ENCODE measurements at regions not wholly inside any gene's neighbourhood (a gene's known extent, or its start where the extent isn't known, plus 50 kb on each side); places are given as distances from the start of the nearest gene placed in this dataset.
A peak's percentile ranks its signal among the peaks of the same experiment; 100 is the strongest.
"Not testable (repeated sequence)": the region's sequence is repeated elsewhere in the genome, so short reads cannot be mapped to it uniquely, and the experiment has no call there.

DNA sequence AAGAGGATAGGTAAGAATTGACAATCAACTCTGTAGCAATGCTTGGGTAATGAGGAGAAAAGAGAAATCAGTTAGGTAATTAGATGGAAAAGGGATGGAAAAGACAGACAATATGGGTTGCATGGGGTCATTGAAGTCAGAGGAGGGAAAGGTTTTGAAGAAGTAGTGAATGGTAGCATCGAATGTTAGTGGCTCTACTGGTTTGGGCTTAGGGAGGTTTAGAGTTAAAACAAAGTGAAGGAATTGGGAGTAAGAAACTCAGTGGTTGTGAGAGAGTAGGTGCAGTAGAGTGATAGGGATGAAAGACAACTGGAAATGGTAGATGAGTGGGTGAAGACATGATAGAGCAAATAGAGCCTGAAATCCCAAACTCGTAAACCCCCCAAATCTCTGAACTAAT is 140.1 kb upstream of the ZFP64 start:
- DNase-seq (ENCODE audit: low read depth in 2 of 2, low spot score in 1 of 2), result no peak

DNA sequence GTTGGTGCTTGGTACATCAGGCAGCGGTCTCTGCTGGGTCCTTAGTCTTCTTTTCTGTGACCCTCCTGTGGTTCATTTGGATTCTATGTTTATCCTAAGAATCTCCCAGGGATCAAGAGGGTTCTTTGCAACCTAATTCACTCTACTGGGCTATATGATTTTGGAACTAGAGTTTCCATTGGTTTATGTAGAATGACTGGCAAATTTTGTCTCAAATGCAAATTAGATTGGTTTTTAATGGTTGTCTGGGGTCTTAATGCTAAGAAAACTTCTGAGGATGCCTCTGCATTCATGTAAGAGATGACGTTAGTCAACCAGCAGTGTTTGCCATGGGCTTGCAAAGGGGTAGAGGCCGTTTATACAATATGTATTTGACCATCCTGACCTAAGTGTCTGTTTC is 129.8 kb upstream of the ZFP64 start:
- no peak for DNase-seq (ENCODE audit: low read depth in 2 of 2, low spot score in 1 of 2)

DNA sequence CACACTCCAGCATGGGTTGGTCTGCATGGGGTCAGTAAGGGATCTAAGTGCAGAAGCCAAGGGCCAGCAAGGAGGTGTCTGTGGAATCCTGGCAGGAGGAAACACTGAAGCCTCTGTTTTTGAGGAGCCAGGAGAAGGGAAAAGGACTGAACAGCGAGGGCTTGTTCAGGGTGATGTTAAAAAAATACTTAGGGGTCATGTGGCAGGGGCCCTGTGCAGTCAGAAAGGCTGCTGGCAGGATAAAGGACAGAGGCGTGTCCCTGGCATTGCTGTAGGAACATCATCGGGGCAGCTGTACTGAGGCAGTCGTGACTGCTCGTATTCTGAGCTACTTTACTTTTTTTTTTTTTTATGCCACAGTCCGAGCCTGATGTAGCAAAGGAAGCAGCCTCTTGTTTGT is 127.1 kb upstream of the ZFP64 start:
- DNase-seq (ENCODE audit: low read depth in 2 of 2, low spot score in 1 of 2), result no peak

GRCh38 chr20:52313341-52313963 is 121.9 kb upstream of the ZFP64 start:
- DNase-seq (ENCODE audit: low read depth in 2 of 2, low spot score in 1 of 2), result no peak

DNA sequence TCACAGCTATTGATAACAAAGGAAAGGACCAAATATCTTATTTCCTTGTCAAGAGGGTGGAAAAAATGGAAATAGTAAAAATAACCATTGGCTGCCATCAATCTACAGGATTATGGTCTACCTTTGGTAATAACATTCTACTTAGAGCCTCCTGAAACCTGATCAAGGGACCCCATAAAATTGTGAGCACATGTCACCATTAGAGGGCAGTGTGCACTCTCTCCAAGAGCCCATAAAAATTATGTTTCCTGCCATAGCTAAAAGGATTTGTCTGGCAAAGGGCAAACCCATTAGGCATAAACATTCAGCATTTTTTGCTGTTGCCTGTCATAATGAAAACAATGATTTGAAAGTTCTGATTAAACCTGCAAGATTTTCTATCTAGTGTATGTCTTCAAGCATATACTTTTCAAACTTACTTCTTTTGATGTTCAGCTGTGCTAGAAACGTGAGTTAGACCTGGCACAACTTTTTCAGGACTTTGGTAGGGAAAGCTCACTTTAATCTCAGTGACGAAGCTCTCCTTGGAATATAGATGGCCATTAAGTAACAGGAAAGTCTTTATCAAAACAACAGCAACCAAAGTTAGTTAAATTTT is 120.7 kb upstream of the ZFP64 start:
- peak in 1 of 2 donors; percentile 6 for DNase-seq (ENCODE audit: low read depth in 2 of 2, low spot score in 1 of 2)

DNA sequence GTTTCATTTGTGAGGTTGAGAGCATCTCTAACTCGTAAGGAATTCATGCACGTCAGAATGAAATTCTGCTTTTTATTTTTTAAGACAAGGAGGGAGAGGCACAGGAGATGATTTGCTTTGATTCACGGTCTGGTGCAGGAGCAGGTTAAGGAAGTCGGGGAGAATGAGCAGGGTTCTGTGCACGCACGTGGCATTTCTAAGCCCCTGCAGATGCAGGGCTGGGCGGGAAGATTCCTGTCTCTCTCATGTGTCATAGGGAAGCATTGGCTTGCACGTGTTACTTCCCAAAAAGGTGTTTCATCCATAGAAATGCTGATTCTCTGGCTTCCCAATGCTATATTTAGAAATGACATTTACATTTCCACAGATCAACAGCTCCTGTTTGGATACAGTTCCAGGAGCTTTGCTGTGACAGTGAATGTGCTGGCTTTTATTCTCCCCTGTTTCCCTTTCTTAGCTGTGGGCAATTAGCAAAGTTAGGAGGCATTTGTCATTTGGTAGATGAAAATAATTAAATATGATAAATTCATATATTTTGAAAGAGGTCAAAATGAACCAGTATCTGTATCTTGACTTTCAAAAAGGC is 119.7 kb upstream of the ZFP64 start:
- DNase-seq (ENCODE audit: low read depth in 2 of 2, low spot score in 1 of 2), result no peak

DNA sequence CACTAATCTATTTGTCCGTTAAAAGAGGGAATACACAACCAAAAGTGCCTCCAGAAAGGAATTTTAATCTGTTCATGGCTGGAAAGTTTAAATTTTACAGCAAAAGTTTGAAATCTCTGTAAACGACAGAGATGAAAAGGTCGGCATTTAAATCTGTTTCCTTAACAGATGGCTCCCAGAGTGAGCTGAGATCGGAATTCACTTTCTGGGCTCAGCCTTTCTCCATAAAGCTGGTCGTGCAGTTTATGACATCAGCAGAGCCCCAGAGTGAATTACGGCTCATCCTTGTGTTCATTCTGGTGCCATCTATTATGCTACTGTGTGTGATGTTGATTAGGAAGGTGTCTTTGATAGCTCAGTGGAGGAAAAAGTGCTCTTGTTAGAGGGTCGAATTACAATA is 117.6 kb upstream of the ZFP64 start:
- no peak for DNase-seq (ENCODE audit: low read depth in 2 of 2, low spot score in 1 of 2)

GRCh38 chr20:52306477-52306876 is 114.9 kb upstream of the ZFP64 start:
- no peak for DNase-seq (ENCODE audit: low read depth in 2 of 2, low spot score in 1 of 2)

GRCh38 chr20:52305858-52306257 is 114.3 kb upstream of the ZFP64 start:
- DNase-seq (ENCODE audit: low read depth in 2 of 2, low spot score in 1 of 2), result no peak

GRCh38 chr20:52305024-52305645 is 113.6 kb upstream of the ZFP64 start:
- no peak for DNase-seq (ENCODE audit: low read depth in 2 of 2, low spot score in 1 of 2)

- DNase-seq (ENCODE audit: low read depth in 2 of 2, low spot score in 1 of 2), result no peak
Observed at GRCh38 chr20:52303281-52303950, 111.8 kb upstream of the ZFP64 start.

- no peak for DNase-seq (ENCODE audit: low read depth in 2 of 2, low spot score in 1 of 2)
Observed at GRCh38 chr20:52302736-52303135, 111.2 kb upstream of the ZFP64 start.

DNA sequence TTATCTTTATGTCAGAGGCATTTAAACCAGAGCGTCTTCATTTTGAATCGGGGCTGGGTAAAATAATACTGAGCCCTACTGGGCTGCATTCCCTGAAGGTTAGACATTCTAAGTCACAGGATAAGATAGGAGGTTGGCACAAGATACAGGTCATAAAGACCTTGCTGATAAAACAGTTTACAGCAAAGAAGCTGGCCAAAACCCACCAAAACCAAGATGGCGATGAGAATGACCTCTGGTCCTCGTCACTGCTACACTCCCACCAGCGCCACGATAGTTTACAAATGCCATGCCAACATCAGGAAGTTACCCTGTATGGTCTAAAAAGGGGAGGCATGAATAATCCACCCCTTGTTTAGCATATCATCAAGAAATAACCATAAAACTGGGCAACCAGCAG is 110.5 kb upstream of the ZFP64 start:
- DNase-seq (ENCODE audit: low read depth in 2 of 2, low spot score in 1 of 2), result not testable (repeated sequence)

GRCh38 chr20:52295556-52295955 is 104.0 kb upstream of the ZFP64 start:
- DNase-seq (ENCODE audit: low read depth in 2 of 2, low spot score in 1 of 2), result no peak

DNA sequence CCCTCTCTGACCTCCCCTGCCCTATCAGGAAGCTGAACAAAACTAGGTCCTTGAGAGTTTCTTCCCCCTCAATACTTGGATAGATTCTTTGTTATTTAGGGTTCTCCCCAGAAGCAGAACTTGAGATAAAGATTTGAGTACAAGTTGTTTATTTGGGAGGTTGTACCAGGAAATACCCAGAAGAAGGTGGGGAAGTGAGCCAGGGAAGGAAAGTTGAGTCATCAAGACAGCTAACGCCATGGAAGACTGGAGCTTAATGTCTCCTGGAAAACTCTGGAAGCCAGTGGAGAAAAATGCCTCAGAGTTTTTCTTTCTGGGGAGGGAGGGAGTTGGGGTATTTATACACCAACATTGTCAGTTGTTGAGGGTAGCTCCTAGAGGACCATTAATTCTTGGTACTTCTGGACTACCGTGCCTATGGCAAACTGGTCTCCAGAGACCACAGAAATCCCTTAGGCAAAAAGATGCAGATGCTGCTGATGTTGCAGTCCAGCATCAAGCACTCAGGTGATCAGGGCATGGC is 102.6 kb upstream of the ZFP64 start:
- DNase-seq (ENCODE audit: low read depth in 2 of 2, low spot score in 1 of 2), result no peak

- no peak for DNase-seq (ENCODE audit: low read depth in 2 of 2, low spot score in 1 of 2)
Observed at GRCh38 chr20:52291109-52291508, 99.5 kb upstream of the ZFP64 start.

DNA sequence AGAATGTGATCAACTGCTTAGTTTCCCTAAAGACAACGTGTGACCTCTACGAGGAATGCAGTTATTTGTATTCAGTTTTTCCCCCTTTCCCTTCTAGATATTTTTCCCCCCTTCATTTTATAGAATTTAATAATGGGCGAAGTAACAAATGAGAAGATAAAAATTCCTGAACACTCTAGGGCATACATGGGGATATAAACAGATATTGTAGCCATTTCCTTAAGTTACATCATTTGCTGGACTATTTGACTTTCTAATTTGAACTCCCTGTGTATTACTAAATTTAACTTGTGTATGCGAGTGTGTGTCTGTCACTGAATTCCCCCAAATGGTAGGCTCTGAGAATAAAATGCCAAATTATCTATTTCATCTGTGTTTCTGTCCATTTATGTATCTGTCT is 99.0 kb upstream of the ZFP64 start:
- DNase-seq (ENCODE audit: low read depth in 2 of 2, low spot score in 1 of 2), result no peak

DNA sequence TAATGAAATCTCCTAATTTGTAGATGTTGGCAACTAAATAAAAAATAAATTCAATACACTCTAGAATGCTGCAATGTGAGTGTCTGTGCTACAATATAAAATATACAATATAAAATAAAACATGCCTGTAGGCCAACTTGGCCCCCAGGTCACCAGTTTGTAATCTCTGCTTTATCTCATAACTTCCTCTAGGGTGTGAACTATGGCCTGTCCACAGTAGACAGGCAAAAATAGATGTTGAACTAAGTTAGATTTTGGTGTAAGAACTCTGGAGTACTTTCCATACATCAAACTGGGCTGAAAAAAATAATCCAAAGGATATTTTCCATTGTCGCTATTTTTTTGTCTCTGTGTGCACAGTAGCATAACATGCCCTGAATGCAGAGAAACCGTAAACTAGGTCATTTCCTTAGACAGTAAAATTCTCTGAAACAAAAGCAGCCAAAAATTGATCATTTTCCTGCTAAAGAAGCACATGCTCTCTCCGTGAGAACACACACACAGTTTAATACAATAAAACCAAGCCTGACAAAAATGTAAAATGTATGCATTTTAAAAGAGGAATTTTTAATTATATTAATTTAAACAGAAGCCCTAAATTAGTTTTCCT is 98.5 kb upstream of the ZFP64 start:
- DNase-seq (ENCODE audit: low read depth in 2 of 2, low spot score in 1 of 2), result no peak

GRCh38 chr20:52280407-52280806 is 88.8 kb upstream of the ZFP64 start:
- no peak for DNase-seq (ENCODE audit: low read depth in 2 of 2, low spot score in 1 of 2)

DNA sequence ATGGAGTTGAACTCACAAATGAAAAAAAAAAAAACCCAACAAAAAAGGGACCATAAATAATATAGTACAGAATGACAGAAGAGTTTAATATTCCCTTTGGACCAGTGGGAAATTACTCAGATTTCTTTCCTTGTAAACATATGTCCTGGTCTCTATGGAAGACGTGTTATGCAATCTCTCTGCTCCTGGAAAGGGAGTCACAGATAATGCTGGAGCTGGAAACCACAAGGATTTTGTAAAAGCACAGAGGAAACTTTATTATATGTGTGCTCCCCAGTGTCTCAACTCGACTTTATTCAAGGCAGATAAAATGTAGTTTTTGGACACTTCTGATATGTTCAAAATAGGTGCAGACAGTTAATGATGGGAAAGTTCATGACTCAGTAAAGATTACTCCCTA is 88.1 kb upstream of the ZFP64 start:
- DNase-seq (ENCODE audit: low read depth in 2 of 2, low spot score in 1 of 2), result no peak

DNA sequence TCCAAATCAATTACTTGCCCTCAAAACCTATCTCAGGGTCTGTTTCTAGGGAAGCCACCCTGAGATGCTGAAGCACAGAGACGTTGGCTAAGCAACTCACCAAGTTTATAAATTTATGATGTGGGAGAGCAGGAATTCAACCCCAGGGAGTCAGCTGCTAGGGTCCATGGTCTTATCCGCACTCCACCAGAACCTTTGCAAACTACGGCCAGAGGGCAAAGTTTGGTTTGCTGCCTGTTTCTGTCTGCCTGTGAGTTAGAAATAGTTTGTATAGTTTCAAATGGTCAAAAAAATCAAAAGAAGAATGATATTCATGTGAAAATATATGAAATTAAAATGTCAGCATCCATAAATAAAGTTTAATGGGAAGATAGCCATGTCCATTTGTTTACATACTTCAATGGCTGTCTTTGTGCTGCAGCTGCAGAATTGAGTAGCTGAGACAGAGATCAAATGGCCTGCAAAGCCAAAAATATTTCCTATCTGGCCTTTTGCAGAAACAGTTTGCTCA is 83.7 kb upstream of the ZFP64 start:
- no peak for DNase-seq (ENCODE audit: low read depth in 2 of 2, low spot score in 1 of 2)
